ENCODE measurements at regions not wholly inside any gene's neighbourhood (a gene's known extent, or its start where the extent isn't known, plus 50 kb on each side); places are given as distances from the start of the nearest gene placed in this dataset.

GRCh38 chr4:185878633-185879032 lies 66.6 kb upstream of the SORBS2 start:
- Histone ChIP-seq H3K4me1 (ENCODE audit: control insufficient read depth in 1 of 2, low read depth in 2 of 2) (peaks cover 4 to 5% of the 10 kb centered on the region in 2 donors), H3K9me3 (no peaks in the 10 kb centered on the region), H3K27ac (no peak overlapping the region), H3K27me3 (replicated peaks; ENCODE audit: insufficient read depth) (no peaks in the 10 kb centered on the region), H3K36me3 (no peaks in the 10 kb centered on the region), H3K4me3 (no peak overlapping the region)
- no peak for DNase-seq (ENCODE audit: low spot score)
- ATAC-seq (ENCODE audit: insufficient number of reproducible peaks, low FRiP score, low read depth), result no peak
- TF ChIP-seq, protein P1, sequence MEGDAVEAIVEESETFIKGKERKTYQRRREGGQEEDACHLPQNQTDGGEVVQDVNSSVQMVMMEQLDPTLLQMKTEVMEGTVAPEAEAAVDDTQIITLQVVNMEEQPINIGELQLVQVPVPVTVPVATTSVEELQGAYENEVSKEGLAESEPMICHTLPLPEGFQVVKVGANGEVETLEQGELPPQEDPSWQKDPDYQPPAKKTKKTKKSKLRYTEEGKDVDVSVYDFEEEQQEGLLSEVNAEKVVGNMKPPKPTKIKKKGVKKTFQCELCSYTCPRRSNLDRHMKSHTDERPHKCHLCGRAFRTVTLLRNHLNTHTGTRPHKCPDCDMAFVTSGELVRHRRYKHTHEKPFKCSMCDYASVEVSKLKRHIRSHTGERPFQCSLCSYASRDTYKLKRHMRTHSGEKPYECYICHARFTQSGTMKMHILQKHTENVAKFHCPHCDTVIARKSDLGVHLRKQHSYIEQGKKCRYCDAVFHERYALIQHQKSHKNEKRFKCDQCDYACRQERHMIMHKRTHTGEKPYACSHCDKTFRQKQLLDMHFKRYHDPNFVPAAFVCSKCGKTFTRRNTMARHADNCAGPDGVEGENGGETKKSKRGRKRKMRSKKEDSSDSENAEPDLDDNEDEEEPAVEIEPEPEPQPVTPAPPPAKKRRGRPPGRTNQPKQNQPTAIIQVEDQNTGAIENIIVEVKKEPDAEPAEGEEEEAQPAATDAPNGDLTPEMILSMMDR (IDR thresholded peaks at IDR 0.05), result no peak

DNA sequence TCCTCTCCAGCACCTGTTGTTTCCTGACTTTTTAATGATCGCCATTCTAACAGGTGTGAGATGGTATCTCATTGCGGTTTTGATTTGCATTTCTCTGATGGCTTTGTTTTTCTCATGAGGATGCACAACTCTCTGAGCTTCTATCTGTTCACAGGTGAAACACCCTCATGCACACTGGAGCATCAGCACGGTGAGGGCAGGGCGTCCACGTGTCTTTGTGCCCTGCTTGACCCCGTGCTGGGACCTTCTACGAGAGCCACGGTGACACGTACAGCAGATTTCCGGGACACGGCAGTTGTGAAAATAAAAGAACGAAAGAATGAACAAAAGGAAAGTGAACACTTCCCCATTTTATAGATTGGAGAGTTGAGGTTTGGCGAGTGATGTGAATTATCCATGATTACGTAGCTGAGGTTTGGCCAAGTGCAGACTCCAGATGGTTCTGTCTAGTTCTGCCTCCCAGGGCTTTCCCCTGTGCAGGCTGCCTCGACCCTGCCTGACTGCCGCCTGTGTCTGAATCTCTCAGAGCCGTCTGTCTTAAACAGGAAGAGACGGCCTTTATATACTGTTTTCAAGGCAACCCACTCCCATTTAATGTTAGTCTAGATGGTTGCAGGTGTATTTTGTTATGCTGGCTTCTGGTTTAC lies 67.8 kb upstream of the SORBS2 start:
- Histone ChIP-seq H3K36me3 (no peaks in the 10 kb centered on the region), H3K27me3 (replicated peaks; ENCODE audit: insufficient read depth) (no peaks in the 10 kb centered on the region), H3K27ac (no peak overlapping the region), H3K4me1 (ENCODE audit: control insufficient read depth in 1 of 2, low read depth in 2 of 2) (peaks cover 0 to 2% of the 10 kb centered on the region in 2 donors), H3K9me3 (no peaks in the 10 kb centered on the region), H3K4me3 (no peak overlapping the region)
- DNase-seq (ENCODE audit: low spot score) (no peak), ATAC-seq (ENCODE audit: insufficient number of reproducible peaks, low FRiP score, low read depth) (no peak)
- TF ChIP-seq, protein P1 (IDR thresholded peaks at IDR 0.05), result no peak

DNA sequence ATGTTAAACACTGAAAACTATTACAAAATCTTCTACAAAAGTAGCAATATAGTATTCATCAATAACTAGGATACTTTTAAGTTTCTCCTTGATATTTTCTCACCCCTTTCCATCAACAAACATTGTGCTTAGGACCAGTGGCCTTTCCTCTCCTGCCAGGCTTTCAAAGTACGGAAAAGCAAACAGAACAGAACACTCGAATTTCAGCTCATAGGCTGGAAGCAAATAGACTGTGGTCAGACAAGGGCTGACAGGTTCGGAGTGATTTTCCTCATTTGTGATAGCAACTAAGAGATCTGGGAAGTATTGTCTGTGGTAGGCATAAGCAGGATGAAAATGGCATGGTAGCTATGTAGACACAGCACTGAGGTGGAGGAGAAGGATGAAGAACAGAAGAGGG lies 68.6 kb upstream of the SORBS2 start:
- DNase-seq (ENCODE audit: low spot score) (no peak), ATAC-seq (ENCODE audit: insufficient number of reproducible peaks, low FRiP score, low read depth) (no peak)
- H3K27me3 ChIP-seq (replicated peaks; ENCODE audit: insufficient read depth), result no peaks in the 10 kb centered on the region
- H3K27ac ChIP-seq, result no peak overlapping the region
- H3K4me3 ChIP-seq, result no peak overlapping the region
- no peaks in the 10 kb centered on the region for H3K36me3 ChIP-seq
- no peaks in the 10 kb centered on the region for H3K4me1 ChIP-seq (ENCODE audit: control insufficient read depth in 1 of 2, low read depth in 2 of 2)
- TF ChIP-seq, protein P1 (IDR thresholded peaks at IDR 0.05), result no peak
- no peaks in the 10 kb centered on the region for H3K9me3 ChIP-seq

GRCh38 chr4:185881430-185881829 lies 69.4 kb upstream of the SORBS2 start:
- no peak overlapping the region for H3K4me3 ChIP-seq
- H3K27ac ChIP-seq, result no peak overlapping the region
- H3K36me3 ChIP-seq, result no peaks in the 10 kb centered on the region
- no peaks in the 10 kb centered on the region for H3K27me3 ChIP-seq (replicated peaks; ENCODE audit: insufficient read depth)
- H3K4me1 ChIP-seq (ENCODE audit: control insufficient read depth in 1 of 2, low read depth in 2 of 2), result no peaks in the 10 kb centered on the region
- ATAC-seq (ENCODE audit: insufficient number of reproducible peaks, low FRiP score, low read depth), result no peak
- TF ChIP-seq, protein P1 (IDR thresholded peaks at IDR 0.05), result no peak
- DNase-seq (ENCODE audit: low spot score), result no peak
- no peaks in the 10 kb centered on the region for H3K9me3 ChIP-seq

- DNase-seq (ENCODE audit: low spot score) (no peak), ATAC-seq (ENCODE audit: insufficient number of reproducible peaks, low FRiP score, low read depth) (no peak)
- no peaks in the 10 kb centered on the region for H3K36me3 ChIP-seq
- no peak overlapping the region for H3K4me3 ChIP-seq
- H3K27ac ChIP-seq, result no peak overlapping the region
- peaks cover 3% of the 10 kb centered on the region for H3K9me3 ChIP-seq
- TF ChIP-seq, protein P1 (IDR thresholded peaks at IDR 0.05), result no peak
- no peaks in the 10 kb centered on the region for H3K4me1 ChIP-seq (ENCODE audit: control insufficient read depth in 1 of 2, low read depth in 2 of 2)
- no peaks in the 10 kb centered on the region for H3K27me3 ChIP-seq (replicated peaks; ENCODE audit: insufficient read depth)
Measured at GRCh38 chr4:185883591-185883990, 71.6 kb upstream of the SORBS2 start.

All from thoracic aorta (tissue), 2 donors.